DMS79 (cell line): ENCODE measurements at regions not wholly inside any gene's neighbourhood (a gene's known extent, or its start where the extent isn't known, plus 50 kb on each side); places are given as distances from the start of the nearest gene placed in this dataset.

ENCODE experiments used
- DNase-seq: peaks from one replicate; lab custom pipeline; 2025; lab: John Stamatoyannopoulos, UW

DNA sequence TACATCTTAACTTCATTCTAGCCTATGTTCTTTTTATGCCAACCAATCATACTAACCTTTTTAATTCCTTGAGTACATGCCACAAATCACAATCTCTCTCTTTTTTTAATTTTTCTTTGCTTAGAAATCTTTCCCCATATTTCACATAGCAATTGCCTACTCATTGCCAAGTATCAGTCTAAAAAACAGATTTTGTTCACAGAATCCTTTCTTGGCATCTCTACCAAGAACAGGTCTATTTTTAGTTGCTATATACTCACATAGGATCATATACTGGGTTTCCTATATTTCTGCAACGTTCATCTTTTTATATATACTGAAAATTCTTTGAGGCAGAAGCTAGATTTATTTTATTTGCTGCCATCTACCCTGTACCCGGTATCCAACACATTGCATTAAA, 292.1 kb downstream of the GASK1B start:
- no peak for DNase-seq

GRCh38 chr4:157854819-157855218, 318.0 kb downstream of the GASK1B start:
- no peak for DNase-seq

- DNase-seq = no peak
These were observed 332.2 kb downstream of the GASK1B start for GRCh38 chr4:157840648-157841047.

GRCh38 chr4:157840034-157840433, 332.8 kb downstream of the GASK1B start:
- no peak for DNase-seq

DNA sequence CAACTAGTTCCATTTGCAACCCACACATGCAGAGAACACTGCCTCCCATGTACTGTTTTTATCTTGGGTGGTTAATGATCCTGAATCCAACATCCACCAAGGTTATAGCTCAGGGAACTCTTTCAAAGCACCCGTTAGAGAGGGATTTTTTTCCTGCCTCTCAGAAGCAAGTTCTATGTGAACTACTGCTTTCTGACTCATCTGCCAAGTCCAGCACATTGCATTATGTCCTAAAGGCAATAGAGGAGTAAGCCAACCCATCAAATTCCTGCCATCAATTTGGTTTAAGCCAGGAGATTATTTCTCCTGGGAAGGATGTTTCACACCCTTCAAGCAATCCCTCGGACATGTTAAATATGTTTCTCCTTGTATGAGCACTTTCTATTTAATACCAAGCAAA, 334.5 kb downstream of the GASK1B start:
- DNase-seq = no peak

DNA sequence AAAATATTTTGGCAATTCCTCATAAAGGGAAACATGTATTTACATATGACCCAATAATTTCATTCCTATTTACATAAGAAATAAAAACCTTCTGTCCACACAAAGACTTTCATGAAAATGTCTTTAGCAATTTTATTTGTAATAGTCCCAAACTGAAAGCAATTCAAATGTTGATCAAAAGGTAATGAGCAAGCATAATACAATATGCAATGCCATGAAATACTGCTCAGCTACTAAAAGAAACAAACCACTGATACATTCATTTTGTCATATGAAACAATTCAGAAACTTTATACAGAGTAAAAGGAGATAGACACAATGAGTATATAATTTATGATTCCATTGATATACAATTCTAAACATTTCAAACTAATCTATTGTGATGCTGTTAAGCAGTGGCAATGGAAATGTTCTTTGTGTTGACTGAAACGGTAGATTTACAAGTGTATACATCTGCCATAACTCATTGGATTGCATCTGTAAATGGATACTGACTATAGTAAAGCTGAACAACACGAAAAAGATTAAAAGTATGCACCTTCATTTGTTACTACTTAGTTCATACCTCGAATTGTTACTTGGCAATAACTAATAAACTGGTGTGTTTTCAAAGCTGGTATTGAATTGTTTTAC, 335.6 kb downstream of the GASK1B start:
- DNase-seq = no peak

- DNase-seq = no peak
These were observed 340.2 kb downstream of the GASK1B start for GRCh38 chr4:157832596-157832995.

DNA sequence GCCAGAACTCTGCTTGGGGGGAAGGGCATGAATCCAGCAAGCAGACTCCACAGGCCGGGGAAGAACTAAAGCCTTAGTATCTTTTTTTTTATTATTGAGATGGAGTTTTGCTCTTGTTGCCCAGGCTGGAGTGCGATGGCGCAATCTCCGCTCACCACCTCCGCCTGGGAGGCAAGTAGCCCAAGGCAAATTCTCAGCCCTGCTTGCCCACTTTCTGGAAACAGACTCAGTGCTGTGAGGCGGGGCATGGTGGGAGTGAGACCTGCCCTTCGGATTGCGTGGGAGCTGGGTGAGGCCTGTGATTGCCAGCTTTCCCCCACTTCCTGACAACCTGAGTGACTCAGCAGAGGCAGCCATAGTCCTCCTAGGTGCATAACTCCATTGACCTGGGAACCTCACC, 348.8 kb downstream of the GASK1B start:
- no peak for DNase-seq

DNA sequence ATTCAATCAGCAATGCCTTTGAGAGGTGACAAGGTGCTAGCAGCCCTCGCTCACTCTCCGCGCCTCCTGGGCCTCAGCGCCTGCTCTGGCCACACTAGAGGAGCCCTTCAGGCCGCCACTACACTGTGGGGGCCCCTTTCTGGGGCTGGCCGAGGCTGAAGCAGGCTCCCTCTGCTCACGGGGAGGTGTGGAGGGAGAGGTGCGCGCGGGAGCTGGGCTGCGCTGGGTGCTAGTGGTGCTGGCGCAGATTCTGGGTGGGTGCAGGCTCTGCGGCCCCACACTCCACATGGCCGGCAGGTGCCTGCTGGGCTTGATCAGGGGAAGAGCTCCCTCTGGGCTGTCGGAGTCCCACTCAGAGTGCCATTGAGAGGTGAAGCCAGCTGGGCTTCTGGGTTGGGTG, 351.0 kb downstream of the GASK1B start:
- DNase-seq = no peak

DNA sequence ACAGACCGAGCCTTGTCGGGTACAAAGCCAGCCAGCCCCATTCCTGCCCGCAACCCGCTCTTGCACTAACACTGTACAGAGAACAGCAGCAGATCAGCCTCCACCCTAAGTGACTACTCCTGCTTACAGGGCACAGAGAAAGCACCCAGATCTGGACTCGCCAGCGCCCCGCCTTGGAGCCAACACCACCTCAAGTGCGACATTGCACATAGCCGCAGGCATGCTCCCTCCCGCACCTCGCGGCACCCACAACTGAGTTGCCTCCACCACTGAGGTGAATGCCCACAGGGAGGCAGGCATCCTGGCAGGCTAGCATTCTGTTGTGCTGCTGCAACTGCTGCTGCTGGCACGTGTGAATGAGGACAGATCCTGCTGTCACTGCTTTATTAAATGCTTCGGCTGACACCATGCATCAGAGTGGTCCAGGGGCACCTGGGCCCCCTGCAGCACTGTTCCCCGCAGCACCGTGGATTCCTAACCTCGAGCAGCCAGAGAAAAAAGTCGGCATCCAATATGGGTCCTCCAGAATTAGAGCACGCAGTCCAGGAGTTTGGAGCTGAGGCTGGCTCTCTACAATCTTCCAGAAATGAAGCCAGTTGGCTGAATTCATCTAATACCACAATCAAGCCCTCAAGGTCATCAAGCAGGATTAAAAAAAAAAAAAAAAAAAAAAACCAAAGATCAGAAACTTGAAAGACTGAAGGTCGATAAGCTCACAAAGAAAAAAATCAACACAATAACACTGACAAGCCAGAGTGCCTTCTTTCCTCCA, 352.9 kb downstream of the GASK1B start:
- no peak for DNase-seq

GRCh38 chr4:157818946-157819692, 353.7 kb downstream of the GASK1B start:
- no peak for DNase-seq

DNA sequence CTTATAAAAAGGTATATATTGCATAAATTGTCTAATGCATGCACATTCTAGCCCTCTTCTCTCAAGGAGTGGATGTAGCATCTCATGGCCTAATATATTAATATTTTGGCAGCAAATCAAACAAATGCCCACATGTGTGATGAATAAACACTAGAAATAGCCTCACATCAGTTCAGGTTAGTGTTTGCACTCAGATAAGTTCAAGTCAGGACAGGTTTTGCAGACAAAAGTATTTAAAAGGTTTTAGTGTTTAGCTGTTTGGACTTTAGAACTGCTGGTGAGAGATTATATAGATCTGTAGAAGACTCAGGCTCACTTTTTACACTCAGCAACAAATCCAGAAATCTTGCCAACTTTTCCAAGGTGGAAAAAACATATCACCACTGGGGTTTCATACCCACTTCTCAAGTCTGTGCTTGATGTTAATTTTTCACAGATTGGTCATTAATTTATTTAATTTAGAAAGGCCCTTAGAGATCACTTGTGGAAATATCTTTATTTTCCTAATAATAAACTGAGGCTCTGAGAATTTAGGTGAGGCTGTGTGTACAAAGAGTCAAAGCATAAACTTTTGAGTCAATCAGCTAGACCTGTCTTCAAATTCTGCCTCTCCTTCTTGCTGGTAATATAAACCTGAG, 362.6 kb downstream of the GASK1B start:
- no peak for DNase-seq

- no peak for DNase-seq
These were observed 363.9 kb downstream of the GASK1B start for GRCh38 chr4:157808796-157809383.

GRCh38 chr4:157806184-157806583, 366.6 kb downstream of the GASK1B start:
- DNase-seq = no peak

- no peak for DNase-seq
These were observed 367.8 kb downstream of the GASK1B start for GRCh38 chr4:157804986-157805385.

- no peak for DNase-seq
These were observed 368.8 kb downstream of the GASK1B start for GRCh38 chr4:157803845-157804521.

DNA sequence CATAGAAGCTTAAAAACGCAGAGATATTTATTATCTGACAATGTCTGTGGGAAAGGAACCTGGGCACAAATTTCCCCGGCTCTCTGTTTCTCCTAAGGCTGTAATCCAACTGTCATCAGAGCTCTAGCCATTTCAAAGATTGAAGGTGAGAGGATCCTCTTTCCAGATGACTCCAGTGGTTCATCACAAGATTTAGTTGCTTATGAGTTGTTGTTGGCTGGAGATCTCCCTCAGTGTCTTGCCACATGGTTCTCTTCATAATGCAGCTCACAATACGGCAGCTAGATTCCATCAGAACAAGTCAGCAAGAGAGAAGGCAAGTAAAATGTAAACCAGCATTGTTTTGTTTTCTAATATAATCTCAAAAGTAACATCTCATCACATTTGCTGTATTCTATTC, 369.4 kb downstream of the GASK1B start:
- DNase-seq = no peak

- no peak for DNase-seq
These were observed 377.3 kb downstream of the GASK1B start for GRCh38 chr4:157795495-157795894.

DNA sequence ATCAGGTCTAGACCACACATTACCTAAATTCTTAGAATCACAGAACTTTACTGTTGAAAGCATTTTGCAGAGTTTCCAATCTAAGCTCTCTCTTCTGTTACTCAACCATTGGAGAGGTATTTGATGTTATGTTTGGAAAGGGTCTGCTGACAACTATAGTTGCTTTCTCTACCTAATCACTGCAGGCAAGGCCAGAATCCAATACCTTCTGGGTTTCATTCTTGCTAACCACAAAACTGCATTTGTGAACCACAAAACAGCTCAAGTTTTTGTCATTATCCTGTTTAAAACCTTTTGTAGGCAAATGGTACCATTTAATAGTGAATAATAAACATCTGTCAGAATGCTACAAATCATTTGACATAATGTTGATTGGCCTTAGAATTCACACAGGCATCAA, 380.1 kb downstream of the GASK1B start:
- DNase-seq = no peak

GRCh38 chr4:157791236-157791635, 381.6 kb downstream of the GASK1B start:
- no peak for DNase-seq

DNA sequence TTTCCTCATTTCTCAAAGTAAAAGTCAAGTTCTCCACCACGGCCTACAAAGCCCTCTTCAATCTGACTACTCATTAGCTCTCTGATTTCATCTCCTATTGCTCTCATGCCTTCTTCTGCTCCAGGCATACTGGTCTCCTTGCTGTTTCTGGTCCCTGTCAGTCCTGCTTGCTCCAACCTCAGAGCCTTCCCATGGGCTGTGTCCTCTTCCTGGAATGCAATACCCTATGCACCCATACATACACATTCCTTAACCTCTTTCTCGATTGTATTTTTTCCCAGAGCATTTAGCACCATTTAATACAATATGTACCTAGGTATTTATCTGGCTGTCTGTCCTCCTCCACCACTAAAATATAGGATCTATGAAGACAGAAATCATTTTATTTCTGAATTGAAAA, 385.2 kb downstream of the GASK1B start:
- DNase-seq = no peak

DNA sequence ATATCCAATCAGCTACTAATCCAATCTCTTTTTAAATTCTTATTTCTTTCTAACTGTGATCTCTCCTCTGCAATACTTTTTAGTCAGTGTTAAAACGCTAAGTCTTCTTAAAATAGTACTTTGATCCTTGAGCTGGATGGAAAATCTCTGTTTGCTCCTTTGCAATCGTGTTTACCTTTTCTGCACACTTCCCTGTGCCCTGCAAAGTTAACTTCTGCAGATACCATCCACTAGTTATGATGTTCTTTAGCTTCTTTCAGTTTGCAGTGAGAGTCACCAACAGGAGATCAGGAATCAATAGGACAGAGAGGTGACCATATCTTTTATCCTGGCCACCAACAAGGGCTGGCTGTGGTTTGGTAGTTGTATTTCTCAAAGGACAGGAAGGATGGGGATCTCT, 391.5 kb downstream of the GASK1B start:
- no peak for DNase-seq
